T-cell (primary cell): ENCODE measurements at regions not wholly inside any gene's neighbourhood (a gene's known extent, or its start where the extent isn't known, plus 50 kb on each side); places are given as distances from the start of the nearest gene placed in this dataset.

ENCODE experiments used
- ATAC-seq, 4 experiments: fragments of 200-7000 bp in 3 of 4; fragments of 150-1000 bp in 1 of 4; cut with Tn5 transposase; replicated peaks in 1 of 4; 1 replicate in 3 of 4; 2 replicates in 1 of 4; pipeline ENCODE4 v1.10.0; 2021; ENCODE audit warnings: moderate library complexity in 3 of 4, mild to moderate bottlenecking in 2 of 4, moderate number of reproducible peaks in 1 of 4
- CTCF ChIA-PET, 2 donors: fragments of 300-600 bp; sonication (Branson Sonifier 250); formaldehyde crosslinking; loops; one replicate each; lab custom pipeline; 2022; ENCODE audit warnings: antibody characterized with exemption in 2 of 2; lab: Charles Lee
- POLR2A ChIA-PET, 2 donors: fragments of 300-600 bp; sonication (Branson Sonifier 250); formaldehyde crosslinking; loops; one replicate each; lab custom pipeline; 2022; ENCODE audit warnings: antibody characterized with exemption in 2 of 2; lab: Charles Lee
- DNase-seq, 35 experiments: peaks; one replicate each; pipeline versions ENCODE4 v3.0.0 to v3.0.0-alpha.2; 2013 to 2023
- H3K27ac ChIP-seq: one replicate; pipeline ENCODE4 v1.5.1; 2013; ENCODE audit warnings: low read length
- H3K27me3 ChIP-seq, 2 experiments: replicated peaks in 1 of 2; 1 replicate in 1 of 2; 2 replicates in 1 of 2; pipeline versions ENCODE4 v1.6.1 to v1.7.0; 2013; ENCODE audit warnings: low read length in 1 of 2, mixed read lengths in 1 of 2; ENCODE audit not compliant: control insufficient read depth in 2 of 2, insufficient read depth in 2 of 2; ENCODE audit errors: extremely low read depth in 1 of 2
- H3K36me3 ChIP-seq, 2 donors: 1 replicate in 1 of 2; 2 replicates in 1 of 2; pipeline versions ENCODE4 v1.6.1 to v1.7.0; 2013; ENCODE audit warnings: low read length in 1 of 2; ENCODE audit not compliant: control insufficient read depth in 2 of 2, insufficient read depth in 1 of 2; ENCODE audit errors: extremely low read depth in 1 of 2
- H3K4me1 ChIP-seq, 2 experiments: 1 replicate in 1 of 2; 2 replicates in 1 of 2; pipeline versions ENCODE4 v1.6.1 to v1.7.0; 2013; ENCODE audit warnings: low read length in 2 of 2, mixed read lengths in 1 of 2; ENCODE audit not compliant: insufficient read depth in 2 of 2, control insufficient read depth in 1 of 2; ENCODE audit errors: extremely low read depth in 1 of 2
- H3K4me3 ChIP-seq, 2 donors: 1 replicate in 1 of 2; 2 replicates in 1 of 2; pipeline versions ENCODE4 v1.5.1 to v1.7.0; 2013; ENCODE audit warnings: mild to moderate bottlenecking in 2 of 2, low read length in 1 of 2, moderate library complexity in 1 of 2; ENCODE audit not compliant: control insufficient read depth in 1 of 2; ENCODE audit errors: extremely low read depth in 1 of 2
- H3K9me3 ChIP-seq: 2 replicates; pipeline ENCODE4 v1.7.0; 2013
- H3K27ac Mint-ChIP-seq, 2 donors: one replicate each; pipeline ENCODE4 v1.8.0; 2020 to 2021; ENCODE audit warnings: mild to moderate bottlenecking in 2 of 2, mixed read lengths in 2 of 2
- H3K27me3 Mint-ChIP-seq, 2 donors: one replicate each; pipeline ENCODE4 v1.8.0; 2021 to 2022; ENCODE audit warnings: mixed read lengths in 2 of 2
- H3K36me3 Mint-ChIP-seq: one replicate; pipeline ENCODE4 v1.8.0; 2021; ENCODE audit warnings: mixed read lengths
- H3K4me1 Mint-ChIP-seq, 3 donors: one replicate each; pipeline ENCODE4 v1.8.0; 2020 to 2022; ENCODE audit warnings: mixed read lengths in 3 of 3, mild to moderate bottlenecking in 1 of 3
- H3K4me3 Mint-ChIP-seq, 3 donors: one replicate each; pipeline ENCODE4 v1.8.0; 2020 to 2022; ENCODE audit warnings: mild to moderate bottlenecking in 3 of 3, mixed read lengths in 3 of 3, moderate library complexity in 3 of 3
- H3K9me3 Mint-ChIP-seq, 3 donors: one replicate each; pipeline ENCODE4 v1.8.0; 2020 to 2022; ENCODE audit warnings: mixed read lengths in 3 of 3
- WGBS: methylation state at CpG from one replicate; pipeline ENCODE4 v1.1.5; 2013; ENCODE audit warnings: missing lambda C conversion rate; ENCODE audit not compliant: insufficient coverage; 5-methylcytosine and 5-hydroxymethylcytosine counted together

DNA sequence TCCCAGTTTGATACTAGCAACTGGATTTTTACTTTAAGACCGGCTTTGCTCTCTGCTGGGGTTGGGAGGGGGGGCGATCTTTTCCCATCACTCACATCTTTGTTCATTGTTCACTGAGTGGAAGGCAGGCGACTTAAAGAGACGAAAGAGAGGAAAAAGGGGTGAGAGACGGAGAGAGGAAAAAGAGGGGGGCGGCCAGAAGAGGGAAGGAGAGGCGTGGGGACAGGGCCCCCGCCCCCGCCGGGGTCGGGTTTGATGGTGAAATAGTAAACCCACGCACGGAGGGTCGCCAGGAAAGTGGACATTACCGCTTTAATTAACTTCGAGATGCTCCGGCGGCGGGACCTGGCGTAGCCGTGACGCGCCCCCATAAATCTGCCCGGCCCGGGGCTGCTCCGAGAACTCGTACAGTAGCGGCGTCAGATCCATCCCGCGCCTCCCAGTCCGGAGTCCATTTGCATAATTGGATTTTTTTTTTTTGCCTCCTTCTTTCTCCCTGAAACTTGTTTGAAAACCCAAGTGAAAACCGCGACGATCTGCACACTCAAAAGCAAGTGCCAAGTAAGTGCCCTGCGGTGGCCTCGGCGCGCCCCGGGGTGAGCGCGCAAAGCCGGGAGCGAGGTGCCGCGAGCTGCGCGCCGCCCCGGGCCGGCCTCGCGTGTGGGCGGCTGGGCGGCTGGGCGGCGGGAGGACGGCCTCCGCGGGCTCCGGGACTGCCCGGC lies 143.9 kb upstream of the ZNF536 start:
- Histone ChIP-seq H3K27ac (no peak overlapping the region), H3K4me3 (peak overlapping the region in 1 of 2 donors; percentile 32), H3K27me3 (peaks cover 26 to 63% of the 10 kb centered on the region in 2 experiments), H3K36me3 (no peaks in the 10 kb centered on the region), H3K4me1 (peaks cover 3 to 23% of the 10 kb centered on the region in 2 experiments), H3K9me3 (no peaks in the 10 kb centered on the region)
- H3K9me3 Mint-ChIP-seq, result no peaks in the 10 kb centered on the region
- H3K27ac Mint-ChIP-seq, result no peak overlapping the region
- CTCF ChIA-PET, result no interaction called here
- no peaks in the 10 kb centered on the region for H3K36me3 Mint-ChIP-seq
- peaks cover 56 to 75% of the 10 kb centered on the region in 2 donors for H3K27me3 Mint-ChIP-seq
- POLR2A ChIA-PET, result no interaction called here
- H3K4me3 Mint-ChIP-seq, result peak overlapping the region; percentile 21 to 86 (median 37)
- DNase-seq, result no peak
- WGBS, result 2% methylated on average over 57 of the region's 62 CpGs
- no peak for ATAC-seq
- peaks cover 20 to 36% (median 29%) of the 10 kb centered on the region in 3 donors for H3K4me1 Mint-ChIP-seq

DNA sequence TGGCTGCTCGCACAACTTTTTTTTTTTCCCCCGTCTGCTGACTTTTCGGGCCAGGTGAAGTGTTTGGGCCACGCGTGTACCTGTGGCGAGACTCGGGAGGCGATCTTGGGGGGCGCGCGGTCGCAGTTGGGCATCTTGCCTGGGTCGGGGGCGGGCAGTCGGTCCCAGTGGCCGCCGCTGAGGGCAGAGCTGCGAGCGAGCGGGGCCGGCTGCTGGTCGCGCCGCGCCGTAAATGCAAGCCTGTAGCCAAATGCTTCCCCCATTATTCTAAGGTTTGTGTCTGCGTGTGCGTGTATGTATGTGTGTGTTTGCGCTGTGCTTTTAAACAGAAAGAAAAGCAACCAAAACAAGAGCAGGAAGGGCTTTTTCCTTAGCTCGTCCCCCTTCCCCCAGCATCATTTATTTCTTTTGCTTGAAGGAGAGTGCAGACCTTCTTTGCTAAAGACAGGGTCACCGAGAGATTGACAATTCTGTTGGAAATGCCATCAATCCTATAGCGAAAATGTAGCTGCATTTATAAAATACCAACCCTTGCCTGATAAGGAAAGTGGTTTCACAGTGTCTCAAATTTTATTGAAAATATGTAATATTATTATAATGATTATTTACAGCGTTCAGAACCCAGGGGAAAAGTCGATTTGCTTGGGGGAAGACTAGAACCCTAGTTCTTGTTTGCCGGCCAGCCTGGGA lies 143.2 kb upstream of the ZNF536 start:
- Histone ChIP-seq H3K9me3 (no peaks in the 10 kb centered on the region), H3K4me1 (peaks cover 3 to 23% of the 10 kb centered on the region in 2 experiments), H3K36me3 (no peaks in the 10 kb centered on the region), H3K4me3 (no peak overlapping the region), H3K27ac (no peak overlapping the region), H3K27me3 (peaks cover 26 to 63% of the 10 kb centered on the region in 2 experiments)
- no peak for DNase-seq
- Mint-ChIP-seq H3K4me3 (peak overlapping the region in 2 of 3 donors; percentile 42 to 55), H3K9me3 (no peaks in the 10 kb centered on the region), H3K4me1 (peaks cover 20 to 34% (median 29%) of the 10 kb centered on the region in 3 donors), H3K36me3 (no peaks in the 10 kb centered on the region), H3K27ac (no peak overlapping the region), H3K27me3 (peaks cover 50 to 75% of the 10 kb centered on the region in 2 donors)
- ChIA-PET CTCF (no interaction called here), POLR2A (no interaction called here)
- 4% methylated on average over 14 of the region's 35 CpGs for WGBS
- no peak for ATAC-seq

GRCh38 chr19:30229525-30230174 lies 142.5 kb upstream of the ZNF536 start:
- Mint-ChIP-seq H3K4me3 (no peak overlapping the region), H3K36me3 (no peaks in the 10 kb centered on the region), H3K9me3 (no peaks in the 10 kb centered on the region), H3K27me3 (peaks cover 48 to 71% of the 10 kb centered on the region in 2 donors), H3K27ac (no peak overlapping the region), H3K4me1 (peaks cover 20 to 27% (median 23%) of the 10 kb centered on the region in 3 donors)
- Histone ChIP-seq H3K4me1 (peaks cover 3 to 23% of the 10 kb centered on the region in 2 experiments), H3K36me3 (no peaks in the 10 kb centered on the region), H3K9me3 (no peaks in the 10 kb centered on the region), H3K4me3 (no peak overlapping the region), H3K27ac (no peak overlapping the region), H3K27me3 (peaks cover 20 to 62% of the 10 kb centered on the region in 2 experiments)
- ChIA-PET CTCF (no interaction called here), POLR2A (no interaction called here)
- 67% methylated on average over 11 of the region's 14 CpGs for WGBS
- DNase-seq (no peak), ATAC-seq (no peak)

DNA sequence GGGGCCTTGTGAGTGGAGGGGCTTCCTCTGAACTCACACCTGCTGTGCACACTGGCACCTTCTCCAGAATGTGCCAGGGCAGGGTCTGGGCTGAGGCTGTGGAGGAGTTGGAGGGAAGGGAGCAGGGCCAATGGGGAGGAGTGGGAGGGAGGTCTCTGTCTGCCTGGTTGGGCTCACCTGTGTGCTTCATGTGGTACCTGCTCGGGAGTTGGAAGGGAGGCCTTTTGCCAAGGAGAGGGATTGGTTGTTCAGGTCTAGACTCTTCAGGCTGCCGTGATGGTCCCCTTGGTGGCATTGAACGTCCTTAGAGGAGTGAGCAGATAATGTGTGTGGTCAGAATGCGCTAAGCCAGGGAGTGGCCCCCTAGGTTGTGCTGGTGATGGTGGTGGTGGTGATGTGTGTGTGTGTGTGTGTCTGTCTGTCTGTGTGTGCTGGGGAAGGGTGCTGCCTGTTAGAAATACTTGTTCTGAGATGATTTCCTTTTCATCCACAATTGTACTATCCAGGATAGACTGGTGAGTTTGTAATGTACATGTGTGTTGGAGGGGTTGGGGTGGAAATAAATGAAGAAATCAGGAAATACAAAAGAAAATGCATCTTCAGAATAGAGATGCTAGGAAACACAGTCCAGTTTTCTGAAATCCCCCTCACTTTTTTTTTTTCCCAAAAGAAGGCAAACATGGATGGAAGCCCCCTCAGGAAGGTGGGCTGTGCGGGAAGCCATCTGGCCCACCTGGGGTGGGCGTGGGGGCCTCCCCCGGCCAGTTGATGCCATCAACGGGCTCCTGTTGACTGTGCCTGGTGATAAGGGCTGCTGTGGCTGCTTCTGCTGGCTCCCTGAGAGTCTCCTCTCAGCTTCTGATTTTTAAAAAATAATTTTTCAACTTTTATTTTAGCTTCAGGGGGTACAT lies 140.5 kb upstream of the ZNF536 start:
- Histone ChIP-seq H3K27me3 (peaks cover 14 to 61% of the 10 kb centered on the region in 2 experiments), H3K36me3 (no peaks in the 10 kb centered on the region), H3K9me3 (no peaks in the 10 kb centered on the region), H3K4me3 (no peak overlapping the region), H3K27ac (no peak overlapping the region), H3K4me1 (peaks cover 0 to 12% of the 10 kb centered on the region in 2 experiments)
- H3K4me3 Mint-ChIP-seq, result no peak overlapping the region
- H3K36me3 Mint-ChIP-seq, result no peaks in the 10 kb centered on the region
- CTCF ChIA-PET, result no interaction called here
- peaks cover 46 to 76% of the 10 kb centered on the region in 2 donors for H3K27me3 Mint-ChIP-seq
- peaks cover 6 to 15% (median 14%) of the 10 kb centered on the region in 3 donors for H3K4me1 Mint-ChIP-seq
- WGBS, result 59% methylated on average over 7 of the region's 8 CpGs
- no peak for DNase-seq
- no peak for ATAC-seq
- H3K27ac Mint-ChIP-seq, result no peak overlapping the region
- H3K9me3 Mint-ChIP-seq, result no peaks in the 10 kb centered on the region
- POLR2A ChIA-PET, result no interaction called here

DNA sequence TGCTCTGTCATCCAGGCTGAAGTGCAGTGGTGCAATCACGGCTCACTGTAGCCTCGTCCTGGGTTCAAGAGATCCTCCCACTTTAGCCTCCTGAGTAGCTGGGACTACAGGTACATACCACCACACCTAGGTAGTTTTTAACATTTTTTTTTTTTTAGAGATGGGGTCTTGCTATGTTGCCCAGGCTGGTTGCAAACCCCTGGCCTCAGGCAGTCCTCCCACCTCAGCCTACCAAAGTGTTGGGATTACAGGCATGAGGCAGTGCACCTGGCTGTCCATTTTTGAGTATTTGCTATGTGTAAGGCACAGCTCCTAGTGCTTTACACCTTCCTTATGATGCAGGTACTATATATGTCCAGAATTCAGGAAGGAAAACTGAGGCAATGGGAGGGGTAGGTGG lies 138.8 kb upstream of the ZNF536 start:
- H3K36me3 Mint-ChIP-seq, result no peaks in the 10 kb centered on the region
- Histone ChIP-seq H3K4me3 (no peak overlapping the region), H3K27me3 (peaks cover 15 to 59% of the 10 kb centered on the region in 2 experiments), H3K4me1 (peaks cover 0 to under 1% of the 10 kb centered on the region in 2 experiments), H3K9me3 (no peaks in the 10 kb centered on the region), H3K27ac (no peak overlapping the region), H3K36me3 (no peaks in the 10 kb centered on the region)
- DNase-seq (no peak), ATAC-seq (no peak)
- POLR2A ChIA-PET, result no interaction called here
- peaks cover 51 to 75% of the 10 kb centered on the region in 2 donors for H3K27me3 Mint-ChIP-seq
- no peak overlapping the region for H3K4me3 Mint-ChIP-seq
- CTCF ChIA-PET, result no interaction called here
- H3K4me1 Mint-ChIP-seq, result peaks cover 0 to 5% (median 4%) of the 10 kb centered on the region in 3 donors
- no CpG with 5 or more reads among the region's 2 CpGs for WGBS
- H3K9me3 Mint-ChIP-seq, result no peaks in the 10 kb centered on the region
- H3K27ac Mint-ChIP-seq, result no peak overlapping the region

GRCh38 chr19:30235946-30236345 lies 136.2 kb upstream of the ZNF536 start:
- CTCF ChIA-PET, result no interaction called here
- H3K9me3 ChIP-seq, result no peaks in the 10 kb centered on the region
- no peak overlapping the region for H3K27ac ChIP-seq
- no peak overlapping the region for H3K27ac Mint-ChIP-seq
- DNase-seq, result no peak
- H3K4me1 ChIP-seq, result no peaks in the 10 kb centered on the region
- H3K36me3 ChIP-seq, result no peaks in the 10 kb centered on the region
- 44% methylated on average over 8 of the region's 10 CpGs for WGBS
- POLR2A ChIA-PET, result no interaction called here
- no peaks in the 10 kb centered on the region for H3K36me3 Mint-ChIP-seq
- H3K4me1 Mint-ChIP-seq, result no peaks in the 10 kb centered on the region
- H3K27me3 Mint-ChIP-seq, result peaks cover 46 to 57% of the 10 kb centered on the region in 2 donors
- H3K4me3 ChIP-seq, result no peak overlapping the region
- no peak for ATAC-seq
- peaks cover 9 to 53% of the 10 kb centered on the region in 2 experiments for H3K27me3 ChIP-seq
- no peaks in the 10 kb centered on the region for H3K9me3 Mint-ChIP-seq
- no peak overlapping the region for H3K4me3 Mint-ChIP-seq
